ENCODE measurements at regions not wholly inside any gene's neighbourhood (a gene's known extent, or its start where the extent isn't known, plus 50 kb on each side); places are given as distances from the start of the nearest gene placed in this dataset.

GRCh38 chr12:113693693-113694092 lies 222.0 kb upstream of the LHX5 start:
- Histone ChIP-seq H3K4me1 (no peaks in the 10 kb centered on the region), H3K9me3 (no peaks in the 10 kb centered on the region), H3K27me3 (no peaks in the 10 kb centered on the region), H3K4me3 (no peak overlapping the region), H3K27ac (no peak overlapping the region), H3K36me3 (no peaks in the 10 kb centered on the region)
- no peak for DNase-seq
- TF ChIP-seq, protein P1, sequence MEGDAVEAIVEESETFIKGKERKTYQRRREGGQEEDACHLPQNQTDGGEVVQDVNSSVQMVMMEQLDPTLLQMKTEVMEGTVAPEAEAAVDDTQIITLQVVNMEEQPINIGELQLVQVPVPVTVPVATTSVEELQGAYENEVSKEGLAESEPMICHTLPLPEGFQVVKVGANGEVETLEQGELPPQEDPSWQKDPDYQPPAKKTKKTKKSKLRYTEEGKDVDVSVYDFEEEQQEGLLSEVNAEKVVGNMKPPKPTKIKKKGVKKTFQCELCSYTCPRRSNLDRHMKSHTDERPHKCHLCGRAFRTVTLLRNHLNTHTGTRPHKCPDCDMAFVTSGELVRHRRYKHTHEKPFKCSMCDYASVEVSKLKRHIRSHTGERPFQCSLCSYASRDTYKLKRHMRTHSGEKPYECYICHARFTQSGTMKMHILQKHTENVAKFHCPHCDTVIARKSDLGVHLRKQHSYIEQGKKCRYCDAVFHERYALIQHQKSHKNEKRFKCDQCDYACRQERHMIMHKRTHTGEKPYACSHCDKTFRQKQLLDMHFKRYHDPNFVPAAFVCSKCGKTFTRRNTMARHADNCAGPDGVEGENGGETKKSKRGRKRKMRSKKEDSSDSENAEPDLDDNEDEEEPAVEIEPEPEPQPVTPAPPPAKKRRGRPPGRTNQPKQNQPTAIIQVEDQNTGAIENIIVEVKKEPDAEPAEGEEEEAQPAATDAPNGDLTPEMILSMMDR (IDR thresholded peaks at IDR 0.05), result no peak
- no peak for TF ChIP-seq POLR2A (IDR thresholded peaks at IDR 0.05)

GRCh38 chr12:113689047-113689610 lies 217.5 kb upstream of the LHX5 start:
- no peaks in the 10 kb centered on the region for H3K27me3 ChIP-seq
- no peak for TF ChIP-seq POLR2A (IDR thresholded peaks at IDR 0.05)
- TF ChIP-seq, protein P1 (IDR thresholded peaks at IDR 0.05), result no peak
- DNase-seq, result no peak
- H3K4me1 ChIP-seq, result no peaks in the 10 kb centered on the region
- H3K4me3 ChIP-seq, result no peak overlapping the region
- H3K27ac ChIP-seq, result no peak overlapping the region
- no peaks in the 10 kb centered on the region for H3K9me3 ChIP-seq
- no peaks in the 10 kb centered on the region for H3K36me3 ChIP-seq

DNA sequence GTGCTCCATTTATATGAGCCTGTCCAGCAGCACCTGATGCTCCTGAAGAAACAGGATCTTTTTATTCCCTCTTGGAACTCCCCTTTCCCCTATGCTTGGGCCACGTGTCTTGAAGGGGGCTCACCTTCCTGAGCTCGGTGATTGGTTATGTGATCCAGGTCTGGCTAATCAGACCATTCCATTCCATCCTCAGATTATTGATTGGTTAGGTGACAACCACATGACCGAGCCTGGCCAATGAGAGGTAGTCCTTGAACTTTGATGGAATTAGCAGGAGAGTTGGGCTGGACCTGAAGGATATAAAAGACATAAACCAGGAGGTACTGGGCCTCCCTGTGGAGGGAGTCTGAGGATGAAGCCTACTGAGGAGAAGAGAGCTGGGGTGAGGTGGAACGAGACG lies 216.6 kb upstream of the LHX5 start:
- Histone ChIP-seq H3K27me3 (no peaks in the 10 kb centered on the region), H3K9me3 (no peaks in the 10 kb centered on the region), H3K36me3 (no peaks in the 10 kb centered on the region), H3K27ac (no peak overlapping the region), H3K4me1 (no peaks in the 10 kb centered on the region), H3K4me3 (no peak overlapping the region)
- no peak for DNase-seq
- no peak for TF ChIP-seq POLR2A (IDR thresholded peaks at IDR 0.05)
- TF ChIP-seq, protein P1 (IDR thresholded peaks at IDR 0.05), result no peak

GRCh38 chr12:113684908-113685782 lies 213.5 kb upstream of the LHX5 start:
- no peaks in the 10 kb centered on the region for H3K9me3 ChIP-seq
- no peak overlapping the region for H3K27ac ChIP-seq
- H3K4me3 ChIP-seq, result no peak overlapping the region
- H3K4me1 ChIP-seq, result no peaks in the 10 kb centered on the region
- TF ChIP-seq, protein P1 (IDR thresholded peaks at IDR 0.05), result no peak
- no peak for TF ChIP-seq POLR2A (IDR thresholded peaks at IDR 0.05)
- no peaks in the 10 kb centered on the region for H3K36me3 ChIP-seq
- no peaks in the 10 kb centered on the region for H3K27me3 ChIP-seq
- no peak for DNase-seq

DNA sequence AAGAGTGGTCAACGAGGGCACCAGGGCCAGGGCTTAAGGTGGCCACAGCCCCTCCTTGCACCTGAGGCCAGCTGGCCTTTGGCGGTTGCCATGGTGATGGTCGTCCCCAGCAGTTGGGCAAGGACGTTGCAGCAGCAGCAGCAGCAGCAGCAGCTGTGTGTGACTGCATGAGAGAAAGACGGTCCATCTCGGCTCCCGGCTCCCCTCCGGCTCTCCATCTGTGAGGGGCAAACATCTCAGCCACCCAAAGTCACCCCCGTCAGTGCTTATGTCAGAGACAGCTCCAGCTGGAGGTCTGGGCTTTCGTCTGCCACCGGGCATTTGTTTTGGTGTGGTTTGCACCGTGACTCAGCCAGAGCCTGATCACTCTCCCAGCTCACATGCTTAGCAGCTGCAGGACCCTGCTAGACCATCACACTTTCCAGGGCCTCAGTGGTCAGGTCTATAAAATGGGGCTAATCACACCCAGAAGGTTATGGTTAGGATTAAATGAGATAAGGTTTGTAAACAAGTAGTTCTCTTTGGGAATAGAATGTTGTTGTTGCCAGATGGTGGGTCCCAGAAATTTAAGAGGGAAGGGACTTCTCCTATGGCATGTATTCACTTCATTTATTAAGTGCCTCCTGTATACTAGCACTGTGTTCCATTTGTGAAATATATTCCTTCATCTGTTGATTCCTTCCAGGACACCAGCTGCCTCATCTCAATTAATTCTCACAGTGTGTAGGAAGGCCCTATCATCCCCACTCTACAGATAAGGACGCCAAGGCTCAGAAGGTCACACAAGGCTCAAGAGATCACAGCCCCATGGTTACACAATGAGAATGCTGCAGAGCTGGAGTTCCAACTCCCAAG lies 212.6 kb upstream of the LHX5 start:
- DNase-seq, result no peak
- Histone ChIP-seq H3K4me1 (no peaks in the 10 kb centered on the region), H3K9me3 (no peaks in the 10 kb centered on the region), H3K36me3 (no peaks in the 10 kb centered on the region), H3K27me3 (no peaks in the 10 kb centered on the region), H3K4me3 (no peak overlapping the region), H3K27ac (no peak overlapping the region)
- TF ChIP-seq, protein P1 (IDR thresholded peaks at IDR 0.05), result no peak
- TF ChIP-seq POLR2A (IDR thresholded peaks at IDR 0.05), result no peak
